ENCODE measurements at regions not wholly inside any gene's neighbourhood (a gene's known extent, or its start where the extent isn't known, plus 50 kb on each side); places are given as distances from the start of the nearest gene placed in this dataset.

GRCh38 chr11:94254214-94254613 is 50.2 kb upstream of the IZUMO1R start:
- TF ChIP-seq POLR2A (IDR thresholded peaks at IDR 0.05) (no peak), CTCF (IDR thresholded peaks at IDR 0.05) (no peak), POLR2AphosphoS5 (IDR thresholded peaks at IDR 0.05) (no peak)

All from stomach (tissue), 4 donors.